Renal pelvis (tissue), 1 donor: ENCODE measurements at regions not wholly inside any gene's neighbourhood (a gene's known extent, or its start where the extent isn't known, plus 50 kb on each side); places are given as distances from the start of the nearest gene placed in this dataset.

Source experiments
- DNase-seq: peaks from one replicate; pipeline ENCODE4 v3.0.0-alpha.2; 2013

DNA sequence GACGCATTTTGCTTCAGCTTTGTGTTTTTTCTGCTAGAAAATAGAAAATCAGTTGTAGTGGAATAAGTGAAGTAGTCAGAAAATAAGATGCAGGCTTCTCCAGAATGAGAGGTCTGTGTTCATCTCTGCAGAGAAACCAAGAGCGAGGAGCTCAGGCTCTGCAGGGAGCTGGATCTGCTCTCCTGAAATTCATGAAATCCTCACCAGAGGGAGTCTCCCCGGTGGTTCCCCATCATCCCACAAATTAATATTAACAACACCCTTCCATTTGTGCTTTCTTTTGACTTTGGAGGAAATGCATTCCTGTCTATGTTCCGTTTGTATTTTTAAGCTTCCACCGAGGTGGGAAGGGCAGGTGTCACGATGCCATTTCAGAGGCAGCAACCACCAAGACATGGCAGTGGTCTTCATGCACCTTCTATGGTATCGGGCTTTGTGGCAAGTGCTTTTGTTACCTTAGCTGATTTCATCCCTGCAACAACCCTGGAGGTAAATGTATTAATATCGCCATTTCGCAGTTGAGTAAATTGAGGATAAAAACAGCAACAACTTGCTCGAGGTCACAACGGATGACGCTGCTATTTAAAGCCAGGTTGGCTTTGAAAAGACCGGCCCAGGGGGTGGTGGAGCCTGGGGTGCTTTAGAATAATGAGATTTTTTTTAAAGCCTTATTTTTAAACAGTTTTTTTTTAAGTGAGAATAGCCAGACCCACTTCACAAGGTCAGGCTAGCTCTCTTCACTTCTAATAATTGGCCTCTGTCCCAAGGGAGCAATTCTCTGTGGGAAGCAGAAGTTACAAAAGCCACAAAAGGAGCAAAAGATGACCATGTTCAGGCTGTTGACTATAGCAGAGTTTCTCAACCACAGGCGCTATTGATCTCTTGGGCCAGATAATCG lies 367.6 kb upstream of the ERCC4 start:
- DNase-seq, result no peak

DNA sequence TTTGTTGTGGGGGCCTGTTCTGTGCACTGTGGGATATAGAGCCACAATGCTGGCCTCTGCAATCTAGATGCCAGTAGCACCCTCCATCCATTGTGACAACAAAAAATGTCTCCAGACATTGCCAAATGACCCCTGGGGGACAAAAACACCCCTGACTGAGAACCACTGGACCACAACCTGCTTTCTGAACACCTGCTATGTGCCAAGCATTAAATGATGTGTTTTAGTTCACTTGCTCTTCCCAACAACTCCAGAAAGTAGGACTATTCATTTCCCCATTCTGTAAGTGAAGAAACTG lies 367.0 kb upstream of the ERCC4 start:
- DNase-seq, result no peak

DNA sequence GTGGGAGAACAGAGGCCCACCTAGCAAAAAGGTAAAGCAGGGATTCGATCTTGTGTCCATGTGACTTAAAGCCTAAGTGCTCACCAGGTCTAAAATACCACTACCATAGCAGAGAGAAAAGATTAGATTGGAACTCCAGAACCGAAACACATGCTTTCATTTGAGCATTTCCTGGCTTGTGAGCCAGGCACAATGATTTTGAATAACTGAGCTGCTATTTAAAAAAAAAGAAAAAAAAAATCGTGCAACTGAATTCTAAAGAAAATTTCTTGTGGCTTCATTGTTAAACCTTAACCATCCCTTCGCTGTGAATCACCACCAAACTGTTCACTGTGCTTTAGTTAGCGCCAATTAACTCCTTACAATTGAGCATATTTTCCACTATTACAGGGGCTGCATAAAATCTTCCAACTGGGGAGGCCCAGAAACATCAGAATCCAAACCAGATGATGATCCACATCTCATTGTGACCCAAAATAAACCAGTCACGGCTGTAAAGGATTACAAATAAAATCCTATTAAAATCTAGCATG lies 366.4 kb upstream of the ERCC4 start:
- no peak for DNase-seq

DNA sequence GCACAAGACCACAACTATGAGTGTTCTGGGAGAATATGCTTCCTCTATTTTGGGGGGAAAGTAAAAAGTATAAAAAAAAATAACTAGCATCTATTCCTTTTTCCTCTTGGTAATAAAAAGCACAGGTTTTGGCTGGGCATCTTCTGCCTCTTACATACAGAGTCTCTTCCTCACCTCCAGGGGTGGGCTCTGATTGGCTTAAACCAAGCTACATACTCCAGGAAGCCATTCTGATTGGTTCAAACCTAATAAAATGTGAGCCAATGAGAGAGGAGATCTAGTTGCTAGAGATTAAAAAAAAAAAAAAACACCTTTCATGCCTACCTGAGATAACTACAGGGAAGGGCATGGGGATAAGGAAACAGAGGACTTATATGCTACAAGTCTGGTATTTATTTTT lies 365.9 kb upstream of the ERCC4 start:
- no peak for DNase-seq

DNA sequence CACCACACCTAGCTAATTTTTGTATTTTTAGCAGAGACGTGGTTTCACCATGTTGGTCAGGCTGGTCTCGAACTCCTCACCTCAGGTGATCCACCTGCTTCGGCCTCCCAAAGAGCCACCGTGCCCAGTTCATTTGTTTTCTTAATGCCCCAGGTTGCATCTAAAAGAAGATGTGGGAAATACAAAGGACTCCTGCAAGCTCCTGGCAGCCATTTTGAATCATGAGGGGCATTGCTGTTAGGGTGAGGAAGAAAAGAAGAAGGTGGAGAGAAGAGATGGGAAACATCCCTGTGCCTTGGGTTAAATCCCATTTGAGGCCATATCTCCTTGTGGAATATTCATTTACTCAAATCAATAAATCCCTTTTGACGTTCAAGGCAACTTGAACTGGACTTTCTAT lies 365.3 kb upstream of the ERCC4 start:
- DNase-seq, result no peak

DNA sequence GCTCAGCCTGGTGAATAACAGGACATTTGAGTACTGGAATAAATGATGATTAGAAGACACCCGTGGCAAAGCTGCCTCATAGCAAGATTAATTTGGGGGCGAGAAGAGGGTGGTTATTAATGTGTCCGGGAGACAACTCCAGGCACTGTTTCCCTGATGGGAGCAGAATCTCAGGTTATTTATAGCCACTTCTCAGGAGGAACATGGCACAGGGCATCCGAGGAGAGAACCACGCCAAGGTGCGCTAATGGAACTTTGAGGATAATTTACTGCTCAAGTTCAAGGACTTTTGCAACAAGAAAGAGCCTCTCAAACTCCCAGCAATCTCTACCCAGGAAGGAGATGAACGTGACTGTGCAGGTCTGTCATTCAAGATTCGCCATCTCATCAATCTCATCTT lies 362.5 kb upstream of the ERCC4 start:
- no peak for DNase-seq

DNA sequence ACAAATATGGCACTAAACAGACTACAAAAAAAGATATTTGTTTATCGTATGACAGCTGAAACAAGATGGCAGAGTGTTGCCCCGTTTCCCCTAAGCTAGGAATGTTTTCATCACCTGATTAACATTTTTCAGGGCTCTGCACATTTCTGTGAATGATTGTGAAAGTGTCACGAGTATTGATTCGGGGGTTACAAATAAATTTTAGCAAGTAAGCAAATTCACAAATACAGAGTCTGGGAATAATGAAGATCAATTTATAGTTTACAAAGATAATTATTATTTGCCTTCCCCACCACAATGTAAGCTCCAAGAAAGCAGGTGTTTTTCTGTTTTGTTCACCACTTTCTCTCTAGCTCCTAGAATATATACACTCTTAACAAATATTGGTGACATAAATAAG lies 361.2 kb upstream of the ERCC4 start:
- DNase-seq, result no peak

DNA sequence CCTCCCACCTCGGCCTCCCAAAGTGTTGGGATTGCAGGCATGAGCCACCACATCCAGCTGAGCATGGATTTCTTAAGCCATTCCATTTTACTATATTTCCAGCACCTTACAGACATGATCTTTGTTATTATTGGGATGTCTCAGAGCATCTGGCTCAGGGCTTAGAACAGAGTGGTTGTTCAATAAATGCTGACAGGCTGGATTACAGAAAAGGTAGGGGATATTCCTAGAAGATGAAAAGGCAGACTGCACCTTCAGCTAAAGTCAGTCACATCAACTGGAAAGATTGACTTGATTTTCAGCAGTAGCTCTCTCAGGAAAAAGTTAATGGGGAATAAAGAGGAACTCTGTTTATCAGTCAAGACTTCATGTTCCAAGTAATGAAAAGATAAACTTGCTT lies 360.3 kb upstream of the ERCC4 start:
- DNase-seq, result no peak

DNA sequence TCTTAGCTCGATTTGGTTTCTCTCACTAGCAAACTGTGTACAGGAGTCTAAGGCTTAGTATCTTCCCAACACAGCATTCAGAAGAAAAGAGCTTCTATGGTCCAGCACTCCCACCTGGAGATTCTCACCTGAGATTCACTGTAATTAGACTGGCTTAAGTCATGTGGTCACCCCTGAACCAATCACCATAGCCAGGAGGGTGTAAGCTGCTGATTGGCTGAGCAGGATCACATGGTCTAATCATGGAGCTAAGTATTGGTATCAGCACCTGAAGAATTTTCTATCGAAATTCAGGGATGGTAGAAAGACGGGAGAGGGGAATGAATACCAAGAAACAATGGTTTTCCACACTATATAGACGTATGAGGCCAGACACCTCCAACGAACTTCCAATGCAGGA lies 359.8 kb upstream of the ERCC4 start:
- DNase-seq, result no peak

DNA sequence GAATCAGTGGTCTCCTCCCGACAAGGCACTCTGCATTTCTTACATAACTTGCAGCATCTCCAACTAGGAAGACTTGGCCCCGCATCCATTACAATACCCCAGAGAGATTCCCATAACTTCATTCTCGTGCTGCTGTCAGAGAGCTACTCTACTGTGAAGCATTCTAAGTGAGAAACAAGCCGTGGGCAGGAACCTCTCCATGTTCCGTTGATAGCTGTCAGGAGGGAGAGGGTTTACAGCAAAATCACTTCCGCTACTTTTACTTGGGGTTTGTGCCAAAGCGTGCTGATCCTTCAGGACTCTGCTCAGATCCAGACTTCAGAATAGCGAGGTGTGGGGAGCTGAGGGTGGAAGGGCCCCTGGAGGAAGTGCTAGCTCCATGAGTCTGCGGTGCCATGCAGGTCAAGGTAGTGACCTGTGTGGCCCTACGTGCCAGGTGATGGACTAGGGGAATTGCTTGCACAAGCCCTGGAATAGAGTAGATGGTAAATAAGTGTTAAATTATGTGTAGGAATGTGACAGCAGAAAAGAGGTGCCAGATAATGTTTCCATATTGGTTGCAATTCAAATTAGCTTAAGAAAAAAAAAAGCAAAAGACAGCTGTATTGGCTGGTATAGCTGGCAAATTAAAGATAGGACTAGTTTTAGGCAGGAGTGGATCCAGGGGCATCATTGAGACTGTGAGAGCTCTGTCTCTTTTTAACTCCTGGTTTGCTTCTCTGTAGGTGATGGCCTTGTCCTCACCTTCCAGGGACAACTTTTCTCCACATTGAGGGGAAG lies 358.5 kb upstream of the ERCC4 start:
- no peak for DNase-seq

DNA sequence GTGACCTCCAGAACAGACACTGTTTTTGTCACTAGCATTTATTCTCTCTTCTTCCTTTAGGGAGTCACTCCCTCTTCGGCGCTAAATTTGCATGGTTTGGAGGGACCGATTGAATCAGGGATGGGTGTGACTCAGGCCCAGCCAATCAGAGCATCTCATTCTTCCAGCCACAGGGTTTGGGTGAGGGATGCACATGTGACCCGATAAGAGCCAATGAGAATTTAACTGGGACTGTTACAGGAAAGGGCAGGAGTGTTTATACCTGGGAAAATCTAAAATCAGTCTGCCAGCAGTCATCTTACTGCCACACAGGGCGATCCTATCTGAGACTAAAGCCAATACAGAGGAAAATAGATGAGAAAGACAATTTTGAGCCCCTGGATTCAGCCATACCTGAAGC lies 351.2 kb upstream of the ERCC4 start:
- DNase-seq, result no peak

DNA sequence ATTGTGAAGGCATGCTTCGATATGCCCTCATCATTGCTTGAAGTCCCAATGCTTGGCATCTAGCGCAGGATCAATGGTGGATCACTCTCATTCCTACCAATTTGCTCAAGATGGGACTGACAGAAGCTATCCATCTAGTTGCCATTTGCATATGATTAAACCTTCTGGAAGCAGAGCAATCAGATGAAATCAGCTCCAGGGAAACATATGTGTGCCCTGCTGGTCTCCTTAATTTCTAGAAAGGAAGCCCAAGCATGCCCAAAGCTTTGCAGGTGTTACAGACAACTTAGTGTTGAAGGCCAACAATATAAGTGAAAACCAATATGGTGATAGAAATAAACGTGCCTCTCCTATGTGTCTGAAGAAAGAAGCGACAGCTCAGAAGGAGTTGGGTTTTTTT lies 350.0 kb upstream of the ERCC4 start:
- DNase-seq, result no peak

DNA sequence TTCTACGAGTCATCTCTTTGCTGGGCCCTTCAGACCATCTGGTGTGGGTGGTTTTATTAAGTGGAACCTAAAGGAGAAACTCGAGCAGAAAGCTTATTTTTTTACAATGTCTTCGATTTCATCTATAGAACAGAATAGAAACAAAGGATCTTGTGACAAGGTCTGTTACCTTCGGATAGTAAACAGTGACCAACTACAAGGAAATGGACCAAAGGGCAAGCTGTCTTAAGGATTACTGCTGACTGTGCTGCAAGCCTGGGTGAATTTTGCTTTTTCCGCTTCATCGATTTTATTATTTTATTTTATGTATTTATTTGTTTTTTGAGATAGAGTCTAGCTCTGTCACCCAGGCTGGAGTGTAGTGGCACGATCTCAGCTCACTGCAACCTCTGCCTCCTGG lies 348.9 kb upstream of the ERCC4 start:
- DNase-seq, result no peak

DNA sequence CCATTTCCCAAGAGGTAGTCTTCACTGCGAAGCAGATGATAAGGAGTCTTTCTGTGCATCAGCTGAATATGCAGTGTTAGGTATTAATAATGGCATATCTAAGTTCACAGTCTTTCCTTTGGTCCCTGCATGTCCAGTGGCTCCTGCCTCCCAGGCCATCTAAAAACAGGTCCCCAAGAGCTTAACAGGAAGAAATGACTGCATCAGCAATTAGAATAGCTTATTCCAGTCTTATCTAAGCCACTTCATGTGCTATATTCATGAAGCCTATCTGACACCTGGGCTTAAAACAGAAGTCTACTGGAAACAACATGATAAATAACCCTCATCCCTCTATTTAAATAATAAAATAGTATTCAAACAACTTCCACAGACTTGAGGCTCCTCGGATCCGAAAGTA lies 346.1 kb upstream of the ERCC4 start:
- DNase-seq, result no peak

DNA sequence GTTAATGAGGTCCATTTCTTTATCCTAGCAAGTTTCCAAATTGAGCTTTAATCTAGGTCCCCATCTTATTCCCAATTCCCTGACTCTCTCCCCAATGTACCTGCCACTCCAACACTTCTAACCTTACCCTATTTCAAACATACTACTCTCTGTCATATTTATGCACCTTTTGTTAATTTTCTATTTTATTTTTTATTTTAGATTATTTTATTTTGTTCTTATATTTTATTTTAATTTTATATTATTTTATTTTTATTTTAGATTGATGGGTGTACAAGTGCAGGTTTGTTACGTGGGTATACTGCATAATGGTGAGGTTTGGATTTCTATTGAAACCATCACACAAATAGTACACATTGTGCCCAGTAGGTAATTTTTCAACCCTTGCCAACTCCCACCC lies 333.9 kb upstream of the ERCC4 start:
- DNase-seq, result no peak

DNA sequence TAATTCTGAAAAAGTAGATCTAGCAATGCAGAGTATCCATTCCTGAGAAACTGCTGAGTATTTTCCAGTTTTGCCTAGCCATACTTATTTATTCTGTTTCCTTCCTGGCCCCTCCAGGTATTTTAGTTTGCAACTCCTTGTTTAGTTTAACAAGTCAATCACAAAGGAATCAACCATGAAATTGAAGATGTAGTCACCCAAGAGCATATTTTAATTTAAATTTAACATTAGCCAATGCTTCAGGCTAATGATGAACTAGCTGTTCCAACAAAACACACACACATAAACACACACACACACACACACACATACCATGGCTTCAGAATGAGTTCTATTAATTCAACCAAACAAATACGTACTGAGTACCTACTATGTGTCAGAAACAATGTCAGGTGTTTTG lies 332.8 kb upstream of the ERCC4 start:
- DNase-seq, result peak; percentile 35

DNA sequence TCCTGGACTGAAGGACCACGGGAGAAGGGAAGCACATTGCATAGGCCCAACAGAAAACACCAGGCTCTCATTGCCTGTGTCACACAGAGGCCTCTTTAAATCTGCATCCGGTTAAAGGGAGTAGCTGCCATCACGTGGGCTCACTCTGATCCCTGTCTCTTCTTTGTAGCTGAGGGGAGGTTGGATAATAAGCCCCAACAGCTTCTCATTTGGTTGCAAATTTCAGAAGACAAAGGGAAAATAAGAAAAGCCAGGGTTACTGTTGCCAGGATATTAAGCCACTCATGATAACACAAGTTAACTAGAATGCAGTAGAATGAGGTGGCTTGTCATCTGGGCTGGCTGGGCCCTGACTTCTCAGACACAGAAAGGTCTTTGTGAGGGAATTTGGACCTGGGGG lies 325.1 kb upstream of the ERCC4 start:
- DNase-seq, result no peak

DNA sequence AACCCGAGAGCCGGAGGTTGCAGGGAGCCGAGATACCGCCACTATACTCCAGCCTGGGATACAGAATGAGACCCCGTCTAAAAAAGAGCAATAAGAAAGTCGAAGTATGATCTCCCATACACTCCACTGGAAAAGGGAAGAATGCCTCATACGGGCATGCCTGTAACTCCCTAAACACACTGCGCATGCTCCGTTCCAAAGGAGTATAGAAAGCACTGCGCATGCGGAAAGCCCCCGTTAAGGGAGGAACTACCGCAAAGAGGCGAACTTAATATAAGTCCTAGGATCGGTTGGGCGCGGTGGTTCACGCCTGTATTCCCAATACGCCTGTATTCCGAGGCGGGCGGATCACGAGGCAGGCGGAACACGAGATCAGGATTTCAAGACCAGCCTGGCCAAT lies 313.1 kb upstream of the ERCC4 start:
- DNase-seq, result no peak

DNA sequence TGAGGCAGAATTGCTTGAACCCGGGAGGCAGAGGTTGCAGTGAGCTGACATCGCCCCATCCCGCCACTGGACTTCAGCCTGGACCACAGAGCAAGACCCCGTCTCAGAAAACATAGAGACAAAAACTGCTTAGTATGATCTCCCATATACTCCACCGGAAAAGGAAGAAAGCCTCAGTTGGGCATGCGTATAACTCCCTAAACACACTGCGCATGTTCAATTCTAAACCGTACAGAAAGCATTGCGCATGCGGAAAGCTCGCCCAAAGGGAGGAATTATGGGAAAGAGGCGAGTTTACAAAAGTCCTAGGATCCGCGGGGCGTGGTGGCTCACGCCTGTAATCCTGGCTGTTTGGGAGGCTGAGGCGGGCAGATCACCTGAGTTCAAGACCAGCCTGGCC lies 312.7 kb upstream of the ERCC4 start:
- no peak for DNase-seq

DNA sequence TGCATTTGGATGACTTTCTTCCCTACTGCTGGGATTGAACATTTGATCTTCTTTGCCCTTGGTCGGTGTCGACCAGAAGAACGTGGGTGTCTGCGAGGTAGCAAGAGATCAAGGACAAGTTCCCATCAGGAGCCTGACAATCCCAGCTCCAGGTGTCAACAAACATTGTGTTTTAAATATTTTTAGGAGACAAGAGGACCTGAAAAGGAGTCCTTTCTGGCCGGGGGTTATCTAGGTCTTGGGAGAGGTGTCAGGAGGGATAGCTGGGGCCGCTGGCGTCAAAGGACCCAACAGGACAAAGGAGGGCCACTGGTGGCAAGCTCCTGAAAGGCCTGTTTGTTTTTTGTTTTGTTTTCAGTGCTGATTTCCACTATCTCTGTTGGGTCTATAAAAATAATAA lies 308.4 kb upstream of the ERCC4 start:
- DNase-seq, result no peak

DNA sequence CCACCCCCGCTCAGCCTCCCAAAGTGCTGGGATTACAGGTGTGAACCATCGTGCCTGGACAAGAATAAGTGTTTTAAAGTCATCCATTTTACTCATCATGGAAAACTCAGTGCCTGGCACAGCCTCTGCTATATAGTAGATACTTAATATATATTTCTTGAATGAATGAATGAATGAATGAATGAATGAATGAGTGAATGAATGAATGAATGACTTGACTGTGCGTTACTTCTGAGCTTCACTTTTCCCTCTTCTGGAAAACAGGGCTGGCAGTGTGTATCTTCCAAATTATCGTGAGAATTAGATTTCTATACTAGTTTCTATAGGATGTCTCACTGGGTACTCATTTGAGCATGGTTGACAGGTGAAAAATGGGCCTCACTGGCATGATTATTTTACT lies 307.3 kb upstream of the ERCC4 start:
- no peak for DNase-seq

DNA sequence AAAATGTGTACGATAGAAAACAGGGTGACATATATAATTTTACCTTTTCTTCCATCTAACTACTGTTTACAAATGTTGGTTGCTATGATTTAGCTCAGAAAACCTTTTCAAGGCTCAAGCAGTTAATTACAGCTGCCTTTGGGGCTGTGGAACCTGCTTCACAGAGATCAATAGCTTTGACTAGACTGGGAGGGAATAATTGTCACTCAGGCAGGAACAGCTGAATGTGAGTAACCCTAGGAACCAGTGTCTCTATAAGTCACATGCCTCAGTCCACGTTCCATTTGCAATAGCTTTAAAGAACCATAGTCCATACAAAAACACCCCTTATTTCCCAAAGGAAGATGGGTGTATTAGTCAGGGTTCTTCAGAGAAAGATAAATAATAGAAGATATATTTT lies 306.8 kb upstream of the ERCC4 start:
- no peak for DNase-seq

DNA sequence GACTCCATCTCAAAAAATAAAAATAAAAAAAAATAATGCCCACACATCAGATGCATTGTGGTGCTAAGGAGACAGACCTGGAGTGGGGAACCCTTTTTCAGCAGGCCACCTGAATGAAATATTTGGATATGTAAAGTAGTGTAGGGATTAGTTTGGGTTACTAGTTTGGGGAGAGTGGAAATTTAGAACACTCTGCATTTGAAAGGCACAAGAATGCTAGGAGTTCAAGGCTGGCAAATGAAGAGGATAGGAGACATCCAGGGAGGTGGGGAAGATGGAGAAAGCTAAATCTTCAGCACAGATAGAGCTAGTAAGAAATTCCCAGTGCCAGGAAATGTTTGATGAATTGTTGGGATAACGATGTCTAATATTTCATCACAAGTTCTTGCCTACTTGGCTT lies 298.3 kb upstream of the ERCC4 start:
- DNase-seq, result no peak

DNA sequence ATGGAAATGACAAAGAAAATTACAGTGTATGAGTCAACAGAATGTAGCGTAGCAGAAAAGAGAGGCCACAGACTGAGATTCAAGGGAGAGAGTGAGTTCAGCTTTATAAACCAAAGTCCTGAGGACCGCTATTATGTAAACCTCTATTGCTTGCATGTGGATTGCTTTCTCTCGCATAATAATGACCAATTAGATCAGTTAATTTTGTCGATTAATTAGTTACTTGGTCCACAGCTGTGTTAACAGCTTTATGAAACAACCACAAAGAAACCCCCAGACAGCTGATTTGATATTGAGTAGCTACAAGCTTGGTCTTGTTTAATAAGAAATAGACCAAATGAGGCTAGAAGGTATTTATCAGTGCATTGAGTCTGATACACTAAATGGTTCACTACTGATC lies 291.8 kb upstream of the ERCC4 start:
- no peak for DNase-seq
